Stimulated activated CD4-positive, alpha-beta T cell treated with anti-CD3 and anti-CD28 coated beads, Interleukin-2, amount 100 ng/mL, for 24 hours (primary cell): ENCODE measurements at regions not wholly inside any gene's neighbourhood (a gene's known extent, or its start where the extent isn't known, plus 50 kb on each side); places are given as distances from the start of the nearest gene placed in this dataset.

ENCODE experiments used
- DNase-seq, 2 donors: peaks; one replicate each; pipeline ENCODE4 v3.0.0-alpha.2; 2020

GRCh38 chr5:98585661-98586310, 187.7 kb upstream of the RGMB start:
- no peak for DNase-seq

GRCh38 chr5:98586581-98586980, 186.9 kb upstream of the RGMB start:
- no peak for DNase-seq

GRCh38 chr5:98587166-98587565, 186.3 kb upstream of the RGMB start:
- no peak for DNase-seq

- no peak for DNase-seq
Observed at GRCh38 chr5:98588215-98588614, 185.2 kb upstream of the RGMB start.

- DNase-seq, result no peak
Observed at GRCh38 chr5:98593418-98593817, 180.0 kb upstream of the RGMB start.

GRCh38 chr5:98594098-98594497, 179.4 kb upstream of the RGMB start:
- no peak for DNase-seq

GRCh38 chr5:98599016-98599415, 174.4 kb upstream of the RGMB start:
- no peak for DNase-seq

- no peak for DNase-seq
Observed at GRCh38 chr5:98602534-98603112, 170.8 kb upstream of the RGMB start.

- DNase-seq, result no peak
Observed at GRCh38 chr5:98603456-98603855, 170.0 kb upstream of the RGMB start.

- no peak for DNase-seq
Observed at GRCh38 chr5:98604301-98604700, 169.2 kb upstream of the RGMB start.

- DNase-seq, result no peak
Observed at GRCh38 chr5:98604721-98605425, 168.6 kb upstream of the RGMB start.

GRCh38 chr5:98605426-98605825, 168.0 kb upstream of the RGMB start:
- DNase-seq, result no peak

GRCh38 chr5:98606961-98607360, 166.5 kb upstream of the RGMB start:
- no peak for DNase-seq

- no peak for DNase-seq
Observed at GRCh38 chr5:98608052-98608451, 165.4 kb upstream of the RGMB start.

- no peak for DNase-seq
Observed at GRCh38 chr5:98614341-98614740, 159.1 kb upstream of the RGMB start.

GRCh38 chr5:98621821-98622220, 151.6 kb upstream of the RGMB start:
- no peak for DNase-seq

- no peak for DNase-seq
Observed at GRCh38 chr5:98624145-98624880, 149.2 kb upstream of the RGMB start.

GRCh38 chr5:98627121-98627520, 146.3 kb upstream of the RGMB start:
- no peak for DNase-seq

GRCh38 chr5:98630621-98631020, 142.8 kb upstream of the RGMB start:
- DNase-seq, result no peak

GRCh38 chr5:98631311-98632054, 142.0 kb upstream of the RGMB start:
- DNase-seq, result no peak

- DNase-seq, result no peak
Observed at GRCh38 chr5:98635656-98636055, 137.8 kb upstream of the RGMB start.

GRCh38 chr5:98637116-98637515, 136.3 kb upstream of the RGMB start:
- no peak for DNase-seq

- DNase-seq, result no peak
Observed at GRCh38 chr5:98637557-98637956, 135.9 kb upstream of the RGMB start.
